Duodenal mucosa (tissue), 2 donors: ENCODE measurements at regions not wholly inside any gene's neighbourhood (a gene's known extent, or its start where the extent isn't known, plus 50 kb on each side); places are given as distances from the start of the nearest gene placed in this dataset.

Source experiments
- H3K27ac ChIP-seq: one replicate; pipeline ENCODE4 v1.7.0; 2013; ENCODE audit warnings: low read depth, low read length
- H3K27me3 ChIP-seq, 2 donors: one replicate each; pipeline ENCODE4 v1.7.0; 2013; ENCODE audit warnings: low read length in 2 of 2, control low read depth in 1 of 2; ENCODE audit not compliant: insufficient read depth in 2 of 2, control insufficient read depth in 1 of 2
- H3K36me3 ChIP-seq, 2 donors: one replicate each; pipeline ENCODE4 v1.7.0; 2013; ENCODE audit warnings: low read length in 2 of 2, control low read depth in 1 of 2; ENCODE audit not compliant: insufficient read depth in 2 of 2, control insufficient read depth in 1 of 2
- H3K4me1 ChIP-seq, 2 donors: one replicate each; pipeline ENCODE4 v1.7.0; 2013; ENCODE audit warnings: low read length in 2 of 2, control low read depth in 1 of 2; ENCODE audit not compliant: insufficient read depth in 2 of 2, control insufficient read depth in 1 of 2
- H3K4me3 ChIP-seq, 2 donors: one replicate each; pipeline ENCODE4 v1.7.0; 2013; ENCODE audit warnings: low read length in 2 of 2, low read depth in 1 of 2
- H3K9ac ChIP-seq, 2 donors: one replicate each; pipeline ENCODE4 v1.7.0; 2013; ENCODE audit warnings: low read length in 2 of 2, low read depth in 1 of 2
- H3K9me3 ChIP-seq, 2 donors: one replicate each; pipeline ENCODE4 v1.7.0; 2013; ENCODE audit warnings: low read length in 2 of 2, control low read depth in 1 of 2; ENCODE audit not compliant: control insufficient read depth in 1 of 2

GRCh38 chr7:46714904-46715303 lies 793.8 kb upstream of the IGFBP3 start:
- no peaks in the 10 kb centered on the region for H3K27me3 ChIP-seq

DNA sequence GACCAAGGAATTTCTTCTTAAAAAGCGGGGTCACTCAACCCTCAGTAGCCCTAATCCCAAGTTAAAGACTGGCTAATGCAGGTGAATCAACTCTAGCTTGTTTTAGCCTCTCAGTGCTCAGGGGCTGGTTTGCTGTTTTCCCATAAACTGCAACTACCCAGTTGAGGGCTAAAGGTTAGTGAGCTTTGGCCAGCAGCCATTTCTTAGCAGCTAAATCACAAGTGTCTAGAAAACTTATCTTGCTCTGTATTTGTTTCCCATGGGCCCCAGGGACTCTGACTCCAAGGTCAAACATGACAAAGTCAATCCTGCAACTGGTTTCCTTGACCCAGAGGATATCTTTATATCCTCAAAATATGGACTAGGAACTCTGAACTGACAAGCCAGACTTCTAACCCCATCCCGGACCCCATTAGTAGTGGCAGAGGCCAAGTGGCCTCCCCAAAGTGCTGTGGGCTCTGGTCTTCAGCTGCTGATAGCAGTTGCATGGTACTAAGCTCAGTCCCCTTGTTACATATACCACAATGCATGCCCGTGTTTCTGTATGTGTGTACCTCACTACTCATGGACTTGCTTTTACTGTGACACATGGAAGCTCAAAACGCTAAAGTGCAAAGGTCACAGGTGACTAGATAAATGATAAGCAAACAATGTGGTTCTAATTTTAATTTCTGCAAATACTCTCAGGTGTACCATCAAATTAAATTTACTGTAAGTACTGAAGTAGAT lies 793.0 kb upstream of the IGFBP3 start:
- Histone ChIP-seq H3K36me3 (no peaks in the 10 kb centered on the region), H3K9ac (no peak overlapping the region)

More at GRCh38 chr7:46714904-46715303, 793.8 kb upstream of the IGFBP3 start:
- Histone ChIP-seq H3K4me1 (peaks cover 4 to 15% of the 10 kb centered on the region in 2 donors), H3K36me3 (no peaks in the 10 kb centered on the region), H3K27ac (no peak overlapping the region), H3K4me3 (no peak overlapping the region), H3K9ac (no peak overlapping the region), H3K9me3 (no peaks in the 10 kb centered on the region)

GRCh38 chr7:46710927-46711326 lies 789.9 kb upstream of the IGFBP3 start:
- no peaks in the 10 kb centered on the region for H3K27me3 ChIP-seq
- no peaks in the 10 kb centered on the region for H3K36me3 ChIP-seq
- H3K4me1 ChIP-seq, result peaks cover 4 to 15% of the 10 kb centered on the region in 2 donors
- H3K4me3 ChIP-seq, result no peak overlapping the region
- H3K9ac ChIP-seq, result no peak overlapping the region
- H3K9me3 ChIP-seq, result no peaks in the 10 kb centered on the region
- H3K27ac ChIP-seq, result no peak overlapping the region

More for the DNA sequence above, 793.0 kb upstream of the IGFBP3 start:
- Histone ChIP-seq H3K27me3 (no peaks in the 10 kb centered on the region), H3K4me1 (peaks cover 4 to 15% of the 10 kb centered on the region in 2 donors), H3K9me3 (no peaks in the 10 kb centered on the region), H3K27ac (no peak overlapping the region), H3K4me3 (no peak overlapping the region)

DNA sequence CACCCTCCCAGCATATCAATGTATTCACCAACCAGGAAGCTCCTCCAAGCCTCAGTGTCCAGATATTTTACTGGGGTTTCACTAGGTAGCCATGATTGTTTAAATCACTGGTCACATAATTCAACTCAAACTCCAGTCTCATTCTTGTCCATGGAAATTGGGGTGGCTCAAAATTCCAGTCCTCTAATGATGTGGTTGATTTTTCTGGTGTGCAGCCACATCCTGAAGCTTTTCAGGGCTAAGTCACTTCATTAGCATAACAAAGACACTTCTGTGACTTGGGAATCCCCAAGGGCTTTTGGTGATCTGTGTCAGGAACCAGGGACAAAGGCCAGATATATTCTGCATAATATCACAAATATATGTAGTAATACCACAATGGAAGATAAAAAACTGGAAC lies 786.9 kb upstream of the IGFBP3 start:
- no peaks in the 10 kb centered on the region for H3K36me3 ChIP-seq
- peaks cover 0 to 3% of the 10 kb centered on the region in 2 donors for H3K4me1 ChIP-seq
- no peaks in the 10 kb centered on the region for H3K27me3 ChIP-seq
- no peak overlapping the region for H3K9ac ChIP-seq
- no peaks in the 10 kb centered on the region for H3K9me3 ChIP-seq
- no peak overlapping the region for H3K27ac ChIP-seq
- no peak overlapping the region for H3K4me3 ChIP-seq

DNA sequence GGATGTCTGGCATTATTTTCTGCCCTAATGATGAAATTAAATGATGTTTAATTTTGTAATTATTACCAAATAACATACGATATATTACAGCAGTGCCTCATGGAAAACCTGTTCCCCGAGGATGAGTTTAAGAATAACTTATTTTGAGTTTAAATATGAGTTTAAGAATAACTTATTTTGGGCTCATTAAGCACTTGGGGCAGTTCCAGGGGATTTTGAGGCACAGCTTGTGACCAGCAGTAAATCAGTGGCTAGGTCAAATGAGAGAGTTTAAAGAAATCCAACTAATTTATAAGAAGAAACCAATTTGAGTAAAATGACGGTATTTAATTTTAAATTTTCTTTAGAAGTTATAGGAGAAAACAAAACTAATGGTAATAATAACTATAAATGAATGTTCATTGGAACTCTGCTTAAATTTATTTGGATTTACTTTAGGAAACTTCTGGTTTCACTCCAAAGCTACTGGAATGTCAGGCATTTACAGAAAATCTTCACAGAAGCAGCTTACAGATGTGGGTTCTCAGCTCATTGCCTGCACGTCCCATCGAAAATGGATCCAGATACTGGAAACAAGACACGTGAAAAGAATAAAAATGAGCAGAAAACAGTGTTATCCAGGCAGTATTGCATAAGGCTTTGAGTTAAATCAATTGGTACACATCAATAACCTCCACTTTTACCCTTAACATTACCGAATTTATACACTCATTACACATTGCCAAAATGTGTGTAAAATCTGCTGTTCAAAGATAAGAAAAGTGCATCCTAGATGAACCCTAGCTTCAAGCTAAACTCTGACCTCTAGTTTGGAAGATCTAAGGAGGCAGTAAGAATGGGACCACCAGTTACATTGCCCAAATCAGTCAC lies 784.5 kb upstream of the IGFBP3 start:
- Histone ChIP-seq H3K9ac (no peak overlapping the region), H3K36me3 (no peaks in the 10 kb centered on the region), H3K27me3 (no peaks in the 10 kb centered on the region), H3K4me1 (no peaks in the 10 kb centered on the region), H3K4me3 (no peak overlapping the region), H3K9me3 (no peaks in the 10 kb centered on the region), H3K27ac (no peak overlapping the region)

DNA sequence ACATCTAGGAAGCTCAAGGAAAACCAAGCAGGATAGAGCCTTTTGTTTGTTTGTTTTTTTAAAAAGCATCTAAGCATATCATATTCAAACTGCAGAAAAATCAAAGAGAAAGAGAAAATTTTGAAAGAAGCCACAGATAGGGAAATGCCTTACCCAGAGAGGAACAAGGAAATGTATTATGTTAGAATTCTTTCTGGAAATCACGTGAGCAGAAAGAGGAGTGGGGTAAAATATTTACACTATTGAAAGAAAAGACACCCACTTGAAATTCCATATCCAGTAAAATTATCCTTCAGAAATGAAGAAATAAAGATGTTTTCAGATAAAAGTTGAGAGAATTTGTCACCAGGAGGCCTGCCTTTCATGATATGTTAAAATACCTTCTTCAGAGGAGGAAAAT lies 775.7 kb upstream of the IGFBP3 start:
- Histone ChIP-seq H3K9ac (no peak overlapping the region), H3K4me1 (peaks cover 7% of the 10 kb centered on the region in 2 donors), H3K27me3 (no peaks in the 10 kb centered on the region), H3K36me3 (no peaks in the 10 kb centered on the region), H3K4me3 (no peak overlapping the region), H3K27ac (no peak overlapping the region), H3K9me3 (no peaks in the 10 kb centered on the region)

- H3K36me3 ChIP-seq, result no peaks in the 10 kb centered on the region
- no peaks in the 10 kb centered on the region for H3K27me3 ChIP-seq
- no peak overlapping the region for H3K4me3 ChIP-seq
- H3K27ac ChIP-seq, result no peak overlapping the region
- no peaks in the 10 kb centered on the region for H3K9me3 ChIP-seq
- peaks cover 7% of the 10 kb centered on the region in 2 donors for H3K4me1 ChIP-seq
- H3K9ac ChIP-seq, result no peak overlapping the region
Measured at GRCh38 chr7:46695051-46695708, 774.1 kb upstream of the IGFBP3 start.

DNA sequence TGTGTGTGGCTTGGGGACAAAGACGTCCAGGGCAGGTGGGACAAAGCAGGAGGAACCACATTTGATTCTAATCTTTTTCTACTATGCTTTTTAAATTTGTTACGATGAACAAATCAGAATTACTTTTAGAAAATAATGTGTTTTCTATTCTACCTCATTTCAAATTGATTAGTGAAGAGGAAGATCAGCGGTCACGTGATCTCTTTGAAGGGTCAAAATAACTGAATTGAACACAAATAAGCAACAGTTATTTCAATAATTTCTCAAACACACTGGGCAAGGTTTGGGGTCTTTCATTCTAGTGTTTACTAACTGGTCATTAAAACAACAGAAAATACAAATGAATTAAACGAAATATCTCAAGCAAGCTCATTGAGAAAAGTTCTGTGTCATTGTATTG lies 773.0 kb upstream of the IGFBP3 start:
- Histone ChIP-seq H3K4me3 (no peak overlapping the region), H3K36me3 (no peaks in the 10 kb centered on the region), H3K27me3 (no peaks in the 10 kb centered on the region), H3K4me1 (peaks cover 7% of the 10 kb centered on the region in 2 donors), H3K9ac (no peak overlapping the region), H3K27ac (no peak overlapping the region), H3K9me3 (no peaks in the 10 kb centered on the region)

- Histone ChIP-seq H3K27ac (no peak overlapping the region), H3K36me3 (no peaks in the 10 kb centered on the region), H3K9me3 (no peaks in the 10 kb centered on the region), H3K27me3 (no peaks in the 10 kb centered on the region), H3K4me1 (peaks cover 0 to under 1% of the 10 kb centered on the region in 2 donors), H3K9ac (no peak overlapping the region), H3K4me3 (no peak overlapping the region)
Measured at GRCh38 chr7:46687203-46687602, 766.1 kb upstream of the IGFBP3 start.

GRCh38 chr7:46685051-46685450 lies 764.0 kb upstream of the IGFBP3 start:
- H3K9ac ChIP-seq, result no peak overlapping the region
- H3K9me3 ChIP-seq, result no peaks in the 10 kb centered on the region
- no peak overlapping the region for H3K4me3 ChIP-seq
- no peaks in the 10 kb centered on the region for H3K36me3 ChIP-seq
- no peaks in the 10 kb centered on the region for H3K27me3 ChIP-seq
- H3K4me1 ChIP-seq, result peaks cover 0 to 3% of the 10 kb centered on the region in 2 donors
- H3K27ac ChIP-seq, result no peak overlapping the region
